ENCODE measurements at regions not wholly inside any gene's neighbourhood (a gene's known extent, or its start where the extent isn't known, plus 50 kb on each side); places are given as distances from the start of the nearest gene placed in this dataset.

DNA sequence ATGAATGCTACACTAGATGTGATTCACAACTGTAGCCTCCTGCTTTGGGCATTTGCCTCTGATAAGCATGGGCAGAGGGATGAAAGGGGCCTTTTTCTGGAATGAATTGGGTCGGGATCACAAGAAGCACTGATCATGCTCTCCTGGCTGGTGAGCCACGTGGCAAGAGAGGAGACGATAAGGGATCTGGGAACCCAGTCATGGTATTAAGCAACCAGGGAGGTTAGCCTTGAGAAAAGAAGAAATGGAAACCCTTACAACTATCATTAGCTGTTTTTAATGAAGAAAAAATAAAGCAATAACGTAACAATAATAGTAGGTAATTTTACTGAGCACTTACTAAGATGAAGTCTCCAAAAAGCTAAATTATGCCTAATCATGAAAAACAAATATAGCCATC is 50.0 kb upstream of the RAI14 start:
- in situ Hi-C loops (cut with MboI; ENCODE audit: low sequenced_read_pairs) = no loop called here
